ENCODE measurements at regions not wholly inside any gene's neighbourhood (a gene's known extent, or its start where the extent isn't known, plus 50 kb on each side); places are given as distances from the start of the nearest gene placed in this dataset.

- TF ChIP-seq, protein P1, sequence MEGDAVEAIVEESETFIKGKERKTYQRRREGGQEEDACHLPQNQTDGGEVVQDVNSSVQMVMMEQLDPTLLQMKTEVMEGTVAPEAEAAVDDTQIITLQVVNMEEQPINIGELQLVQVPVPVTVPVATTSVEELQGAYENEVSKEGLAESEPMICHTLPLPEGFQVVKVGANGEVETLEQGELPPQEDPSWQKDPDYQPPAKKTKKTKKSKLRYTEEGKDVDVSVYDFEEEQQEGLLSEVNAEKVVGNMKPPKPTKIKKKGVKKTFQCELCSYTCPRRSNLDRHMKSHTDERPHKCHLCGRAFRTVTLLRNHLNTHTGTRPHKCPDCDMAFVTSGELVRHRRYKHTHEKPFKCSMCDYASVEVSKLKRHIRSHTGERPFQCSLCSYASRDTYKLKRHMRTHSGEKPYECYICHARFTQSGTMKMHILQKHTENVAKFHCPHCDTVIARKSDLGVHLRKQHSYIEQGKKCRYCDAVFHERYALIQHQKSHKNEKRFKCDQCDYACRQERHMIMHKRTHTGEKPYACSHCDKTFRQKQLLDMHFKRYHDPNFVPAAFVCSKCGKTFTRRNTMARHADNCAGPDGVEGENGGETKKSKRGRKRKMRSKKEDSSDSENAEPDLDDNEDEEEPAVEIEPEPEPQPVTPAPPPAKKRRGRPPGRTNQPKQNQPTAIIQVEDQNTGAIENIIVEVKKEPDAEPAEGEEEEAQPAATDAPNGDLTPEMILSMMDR (IDR thresholded peaks at IDR 0.05), result no peak
- no peak for TF ChIP-seq POLR2A (IDR thresholded peaks at IDR 0.05)
Observed at GRCh38 chr13:40080676-40081075, 425.2 kb downstream of the COG6 start.

Data from right lobe of liver (tissue), 4 donors.